ENCODE measurements at regions not wholly inside any gene's neighbourhood (a gene's known extent, or its start where the extent isn't known, plus 50 kb on each side); places are given as distances from the start of the nearest gene placed in this dataset.

DNA sequence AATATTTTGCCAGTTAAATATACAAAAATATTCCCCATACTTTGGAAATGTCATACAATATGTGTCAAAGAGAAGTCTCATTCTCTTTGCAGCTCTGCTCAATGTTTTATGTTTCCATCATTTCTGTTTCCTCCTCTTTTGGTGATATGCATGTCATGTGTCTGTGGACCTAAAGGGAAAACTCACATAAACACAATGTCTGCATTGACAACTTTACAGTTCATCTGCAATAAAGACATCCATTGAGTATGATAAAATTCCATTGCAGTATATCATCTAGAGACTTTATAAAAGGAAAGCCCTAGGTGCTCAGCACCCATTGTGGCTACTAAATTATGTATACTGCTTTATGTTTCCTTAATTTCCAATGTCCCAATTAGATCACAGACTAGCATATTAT lies 461.3 kb upstream of the FAT3 start:
- Histone ChIP-seq H3K27me3 (ENCODE audit: control insufficient read depth in 1 of 2, insufficient read depth in 1 of 2, low read length in 2 of 2) (no peaks in the 10 kb centered on the region), H4K8ac (ENCODE audit: low read length) (no peak overlapping the region), H2AFZ (ENCODE audit: low read depth, low read length) (no peak overlapping the region), H3K23ac (ENCODE audit: low read length in 2 of 2) (no peak overlapping the region), H2BK5ac (ENCODE audit: low read depth, low read length, poor library complexity, severe bottlenecking) (no peak overlapping the region), H3K4me3 (ENCODE audit: insufficient read depth in 1 of 2, low read depth in 1 of 2, low read length in 2 of 2) (no peak overlapping the region), H3K14ac (ENCODE audit: low read length in 2 of 2) (no peak overlapping the region), H3K27ac (ENCODE audit: low read length, poor library complexity, severe bottlenecking) (no peak overlapping the region), H2BK120ac (ENCODE audit: low read depth, low read length) (no peak overlapping the region), H3K36me3 (ENCODE audit: control insufficient read depth in 1 of 2, insufficient read depth in 2 of 2, low read depth in 1 of 2, low read length in 2 of 2) (no peaks in the 10 kb centered on the region), H3K4me1 (ENCODE audit: control insufficient read depth, insufficient read depth, low read depth, low read length) (no peaks in the 10 kb centered on the region), H2BK12ac (ENCODE audit: low read length in 2 of 2) (no peak overlapping the region), H3K79me1 (replicated peaks; ENCODE audit: low read length, poor library complexity, severe bottlenecking) (no peaks in the 10 kb centered on the region), H3K18ac (ENCODE audit: low read depth in 1 of 2, low read length in 2 of 2) (no peak overlapping the region), H2AK5ac (ENCODE audit: low read length, severe bottlenecking) (no peak overlapping the region), H4K91ac (ENCODE audit: low read length) (no peak overlapping the region), H3K9me3 (ENCODE audit: control insufficient read depth, low read length) (no peaks in the 10 kb centered on the region), H2BK15ac (ENCODE audit: low read depth, poor library complexity, severe bottlenecking) (no peak overlapping the region), H3K4me2 (ENCODE audit: low read length, poor library complexity, severe bottlenecking) (no peak overlapping the region), H3K9ac (ENCODE audit: low read length) (no peak overlapping the region), H3K4ac (ENCODE audit: low read depth in 1 of 2, low read length in 2 of 2) (no peak overlapping the region)
- no peak for DNase-seq

DNA sequence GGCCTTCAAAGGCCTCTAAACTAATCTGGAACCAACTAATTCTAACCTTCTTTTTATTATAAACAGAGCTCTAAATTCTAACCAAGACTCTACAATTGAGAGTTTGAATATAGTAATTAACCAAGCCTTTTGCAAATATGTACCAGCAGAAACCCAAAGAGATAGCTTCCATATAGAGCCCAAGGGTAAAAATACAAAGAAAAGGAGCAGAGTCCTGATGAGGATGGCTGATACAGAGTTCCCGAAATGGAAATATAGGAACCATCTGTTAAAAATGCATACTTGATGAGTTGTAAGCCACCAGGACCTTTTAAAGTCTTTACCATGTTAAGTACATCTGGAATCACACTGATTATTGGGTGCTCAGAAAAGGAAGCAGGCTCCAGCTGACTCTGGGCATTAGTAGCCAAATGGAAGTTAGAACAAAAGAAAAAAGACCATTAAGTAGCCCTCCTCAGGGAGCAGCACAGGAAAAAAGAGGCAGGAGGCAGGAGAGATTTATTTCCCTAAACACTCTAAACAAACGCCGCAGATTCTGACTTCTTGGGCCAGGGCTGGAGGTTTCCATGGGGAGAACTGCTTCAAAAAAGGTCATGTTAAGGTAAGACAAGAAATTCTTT lies 463.1 kb upstream of the FAT3 start:
- Histone ChIP-seq H3K14ac (ENCODE audit: low read length in 2 of 2) (no peak overlapping the region), H3K23ac (ENCODE audit: low read length in 2 of 2) (no peak overlapping the region), H2BK5ac (ENCODE audit: low read depth, low read length, poor library complexity, severe bottlenecking) (no peak overlapping the region), H3K79me1 (replicated peaks; ENCODE audit: low read length, poor library complexity, severe bottlenecking) (no peaks in the 10 kb centered on the region), H4K8ac (ENCODE audit: low read length) (no peak overlapping the region), H2AK5ac (ENCODE audit: low read length, severe bottlenecking) (no peak overlapping the region), H2BK12ac (ENCODE audit: low read length in 2 of 2) (no peak overlapping the region), H3K9me3 (ENCODE audit: control insufficient read depth, low read length) (no peaks in the 10 kb centered on the region), H3K27ac (ENCODE audit: low read length, poor library complexity, severe bottlenecking) (no peak overlapping the region), H3K4ac (ENCODE audit: low read depth in 1 of 2, low read length in 2 of 2) (no peak overlapping the region), H3K4me3 (ENCODE audit: insufficient read depth in 1 of 2, low read depth in 1 of 2, low read length in 2 of 2) (no peak overlapping the region), H2BK15ac (ENCODE audit: low read depth, poor library complexity, severe bottlenecking) (no peak overlapping the region), H3K9ac (ENCODE audit: low read length) (no peak overlapping the region), H3K4me1 (ENCODE audit: control insufficient read depth, insufficient read depth, low read depth, low read length) (no peaks in the 10 kb centered on the region), H2BK120ac (ENCODE audit: low read depth, low read length) (no peak overlapping the region), H3K36me3 (ENCODE audit: control insufficient read depth in 1 of 2, insufficient read depth in 2 of 2, low read depth in 1 of 2, low read length in 2 of 2) (no peaks in the 10 kb centered on the region), H3K4me2 (ENCODE audit: low read length, poor library complexity, severe bottlenecking) (no peak overlapping the region), H4K91ac (ENCODE audit: low read length) (no peak overlapping the region), H3K27me3 (ENCODE audit: control insufficient read depth in 1 of 2, insufficient read depth in 1 of 2, low read length in 2 of 2) (no peaks in the 10 kb centered on the region), H3K18ac (ENCODE audit: low read depth in 1 of 2, low read length in 2 of 2) (no peak overlapping the region), H2AFZ (ENCODE audit: low read depth, low read length) (no peak overlapping the region)
- WGBS, result 17% methylated on average over 1 of the region's 3 CpGs
- DNase-seq, result no peak

DNA sequence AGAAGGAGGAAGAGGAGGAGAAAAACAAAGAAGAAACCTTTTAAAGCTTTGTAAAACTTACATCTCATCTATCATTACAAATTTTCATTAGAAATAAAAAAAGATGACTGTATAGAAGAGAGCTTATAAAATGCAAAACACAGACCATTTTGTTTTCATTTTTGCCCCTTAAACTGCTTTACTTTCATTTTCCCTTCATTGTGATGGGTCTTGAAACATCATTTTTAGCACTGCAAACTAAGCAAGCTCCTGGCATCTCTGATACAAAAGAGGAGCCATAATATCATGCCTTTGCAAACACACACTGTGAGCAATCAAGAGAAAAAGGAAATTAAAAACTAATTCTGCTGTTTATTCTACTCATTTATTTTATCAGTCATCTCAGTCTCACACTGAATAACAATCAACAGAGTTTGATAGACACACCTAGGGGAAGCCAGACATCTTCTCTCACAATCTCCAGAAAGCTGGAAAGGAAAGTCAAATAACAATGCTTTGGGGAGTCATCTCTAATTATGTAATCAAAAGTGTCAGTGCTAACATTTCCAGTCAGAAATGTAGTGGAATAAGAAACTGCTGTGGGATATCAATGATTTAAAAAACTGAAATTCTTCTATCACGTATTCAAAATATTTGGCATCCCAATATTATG lies 467.7 kb upstream of the FAT3 start:
- Histone ChIP-seq H2BK12ac (ENCODE audit: low read length in 2 of 2) (no peak overlapping the region), H3K4ac (ENCODE audit: low read depth in 1 of 2, low read length in 2 of 2) (no peak overlapping the region), H2BK120ac (ENCODE audit: low read depth, low read length) (no peak overlapping the region), H3K4me2 (ENCODE audit: low read length, poor library complexity, severe bottlenecking) (no peak overlapping the region), H2BK15ac (ENCODE audit: low read depth, poor library complexity, severe bottlenecking) (no peak overlapping the region), H4K8ac (ENCODE audit: low read length) (no peak overlapping the region), H3K9me3 (ENCODE audit: control insufficient read depth, low read length) (peaks cover 11% of the 10 kb centered on the region), H3K18ac (ENCODE audit: low read depth in 1 of 2, low read length in 2 of 2) (no peak overlapping the region), H3K4me3 (ENCODE audit: insufficient read depth in 1 of 2, low read depth in 1 of 2, low read length in 2 of 2) (no peak overlapping the region), H2BK5ac (ENCODE audit: low read depth, low read length, poor library complexity, severe bottlenecking) (no peak overlapping the region), H3K9ac (ENCODE audit: low read length) (no peak overlapping the region), H4K91ac (ENCODE audit: low read length) (no peak overlapping the region), H2AK5ac (ENCODE audit: low read length, severe bottlenecking) (no peak overlapping the region), H3K79me1 (replicated peaks; ENCODE audit: low read length, poor library complexity, severe bottlenecking) (no peaks in the 10 kb centered on the region), H3K4me1 (ENCODE audit: control insufficient read depth, insufficient read depth, low read depth, low read length) (no peaks in the 10 kb centered on the region), H3K14ac (ENCODE audit: low read length in 2 of 2) (no peak overlapping the region), H2AFZ (ENCODE audit: low read depth, low read length) (no peak overlapping the region), H3K23ac (ENCODE audit: low read length in 2 of 2) (no peak overlapping the region), H3K27me3 (ENCODE audit: control insufficient read depth in 1 of 2, insufficient read depth in 1 of 2, low read length in 2 of 2) (no peaks in the 10 kb centered on the region), H3K36me3 (ENCODE audit: control insufficient read depth in 1 of 2, insufficient read depth in 2 of 2, low read depth in 1 of 2, low read length in 2 of 2) (no peaks in the 10 kb centered on the region), H3K27ac (ENCODE audit: low read length, poor library complexity, severe bottlenecking) (no peak overlapping the region)
- DNase-seq, result no peak
- WGBS, result 92% methylated on average over 1 of the region's 1 CpG

DNA sequence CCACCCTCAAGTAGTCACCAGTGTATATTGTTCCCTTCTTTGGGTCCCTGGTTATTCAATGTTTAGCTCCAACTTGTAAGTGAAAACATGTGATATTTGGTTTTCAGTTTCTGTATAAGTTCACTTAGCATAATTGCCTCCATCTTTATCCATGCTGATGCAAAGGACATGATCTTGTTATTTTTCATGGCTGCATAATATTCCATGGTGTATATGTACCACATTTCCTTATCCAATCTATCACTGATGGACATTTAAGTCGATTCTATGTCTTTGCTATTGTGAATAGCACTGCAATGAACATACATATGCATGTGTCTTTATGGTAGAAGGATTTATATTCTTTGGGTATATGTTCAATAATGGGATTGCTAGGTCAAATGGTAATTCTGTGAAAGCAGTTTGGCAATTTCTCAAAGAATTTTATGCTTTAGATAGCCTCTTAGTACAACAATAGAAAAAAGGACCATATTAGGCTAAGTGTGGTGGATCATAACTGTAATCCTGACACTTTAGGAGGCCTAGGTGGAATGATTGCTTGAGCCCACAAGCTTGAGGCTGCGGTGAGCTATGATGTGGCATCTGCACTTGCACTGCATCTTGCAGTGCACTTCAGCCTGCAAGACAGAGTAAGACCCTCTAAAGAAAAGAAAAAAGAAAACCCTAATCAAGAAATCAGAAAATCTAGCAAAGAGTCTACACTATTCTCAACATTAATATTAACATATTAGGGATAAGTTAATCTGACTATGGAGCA lies 468.5 kb upstream of the FAT3 start:
- no peak overlapping the region for H2AK5ac ChIP-seq (ENCODE audit: low read length, severe bottlenecking)

More for the DNA sequence above, 468.5 kb upstream of the FAT3 start:
- no peak overlapping the region for H3K9ac ChIP-seq (ENCODE audit: low read length)
- no peak overlapping the region for H3K4me3 ChIP-seq (ENCODE audit: insufficient read depth in 1 of 2, low read depth in 1 of 2, low read length in 2 of 2)
- H3K27me3 ChIP-seq (ENCODE audit: control insufficient read depth in 1 of 2, insufficient read depth in 1 of 2, low read length in 2 of 2), result no peaks in the 10 kb centered on the region
- H3K36me3 ChIP-seq (ENCODE audit: control insufficient read depth in 1 of 2, insufficient read depth in 2 of 2, low read depth in 1 of 2, low read length in 2 of 2), result no peaks in the 10 kb centered on the region
- H4K91ac ChIP-seq (ENCODE audit: low read length), result no peak overlapping the region
- H3K14ac ChIP-seq (ENCODE audit: low read length in 2 of 2), result no peak overlapping the region
- H3K4ac ChIP-seq (ENCODE audit: low read depth in 1 of 2, low read length in 2 of 2), result no peak overlapping the region
- 89% methylated on average over 1 of the region's 2 CpGs for whole genome bisulfite sequencing
- H2BK15ac ChIP-seq (ENCODE audit: low read depth, poor library complexity, severe bottlenecking), result no peak overlapping the region
- H3K27ac ChIP-seq (ENCODE audit: low read length, poor library complexity, severe bottlenecking), result no peak overlapping the region
- H2BK120ac ChIP-seq (ENCODE audit: low read depth, low read length), result no peak overlapping the region
- no peak overlapping the region for H2BK5ac ChIP-seq (ENCODE audit: low read depth, low read length, poor library complexity, severe bottlenecking)
- H3K79me1 ChIP-seq (replicated peaks; ENCODE audit: low read length, poor library complexity, severe bottlenecking), result no peaks in the 10 kb centered on the region
- no peaks in the 10 kb centered on the region for H3K4me1 ChIP-seq (ENCODE audit: control insufficient read depth, insufficient read depth, low read depth, low read length)
- peaks cover 11% of the 10 kb centered on the region for H3K9me3 ChIP-seq (ENCODE audit: control insufficient read depth, low read length)
- H2AFZ ChIP-seq (ENCODE audit: low read depth, low read length), result no peak overlapping the region
- no peak for DNase-seq
- no peak overlapping the region for H4K8ac ChIP-seq (ENCODE audit: low read length)
- H3K23ac ChIP-seq (ENCODE audit: low read length in 2 of 2), result no peak overlapping the region
- no peak overlapping the region for H3K18ac ChIP-seq (ENCODE audit: low read depth in 1 of 2, low read length in 2 of 2)
- H2BK12ac ChIP-seq (ENCODE audit: low read length in 2 of 2), result no peak overlapping the region
- no peak overlapping the region for H3K4me2 ChIP-seq (ENCODE audit: low read length, poor library complexity, severe bottlenecking)

Measured in mesenchymal stem cell (in vitro differentiated cells and primary cell).